IPS-18c (cell line): ENCODE measurements at regions not wholly inside any gene's neighbourhood (a gene's known extent, or its start where the extent isn't known, plus 50 kb on each side); places are given as distances from the start of the nearest gene placed in this dataset.

ENCODE experiments used
- H3K4me3 ChIP-seq: 2 replicates; pipeline ENCODE4 v1.7.0; 2013; ENCODE audit warnings: low read depth, mild to moderate bottlenecking, low read length, moderate library complexity; ENCODE audit not compliant: insufficient read depth
- H3K9me3 ChIP-seq: one replicate; pipeline ENCODE4 v1.6.1; 2013; ENCODE audit warnings: mild to moderate bottlenecking, low read length, moderate library complexity; ENCODE audit not compliant: control insufficient read depth, insufficient read depth

- no peaks in the 10 kb centered on the region for H3K9me3 ChIP-seq
- H3K4me3 ChIP-seq: no peak overlapping the region
Observed at GRCh38 chr3:137246491-137246890, 288.7 kb downstream of the IL20RB start.

- H3K4me3 ChIP-seq: no peak overlapping the region
Observed at GRCh38 chr3:137249311-137249940, 291.6 kb downstream of the IL20RB start.

GRCh38 chr3:137259089-137259488, 301.3 kb downstream of the IL20RB start:
- Histone ChIP-seq H3K4me3 (no peak overlapping the region), H3K9me3 (no peaks in the 10 kb centered on the region)

More at GRCh38 chr3:137249311-137249940, 291.6 kb downstream of the IL20RB start:
- no peaks in the 10 kb centered on the region for H3K9me3 ChIP-seq

- H3K4me3 ChIP-seq: no peak overlapping the region
Observed at GRCh38 chr3:137259701-137260100, 301.9 kb downstream of the IL20RB start.

GRCh38 chr3:137264071-137264820, 306.5 kb downstream of the IL20RB start:
- no peak overlapping the region for H3K4me3 ChIP-seq
- H3K9me3 ChIP-seq: no peaks in the 10 kb centered on the region

More at GRCh38 chr3:137259701-137260100, 301.9 kb downstream of the IL20RB start:
- no peaks in the 10 kb centered on the region for H3K9me3 ChIP-seq

GRCh38 chr3:137264843-137265330, 307.1 kb downstream of the IL20RB start:
- no peaks in the 10 kb centered on the region for H3K9me3 ChIP-seq

GRCh38 chr3:137282871-137283270, 325.1 kb downstream of the IL20RB start:
- no peaks in the 10 kb centered on the region for H3K9me3 ChIP-seq

More at GRCh38 chr3:137264843-137265330, 307.1 kb downstream of the IL20RB start:
- H3K4me3 ChIP-seq: no peak overlapping the region

GRCh38 chr3:137285924-137286323, 328.1 kb downstream of the IL20RB start:
- no peak overlapping the region for H3K4me3 ChIP-seq
- H3K9me3 ChIP-seq: no peaks in the 10 kb centered on the region

More at GRCh38 chr3:137282871-137283270, 325.1 kb downstream of the IL20RB start:
- H3K4me3 ChIP-seq: no peak overlapping the region

- Histone ChIP-seq H3K4me3 (no peak overlapping the region), H3K9me3 (no peaks in the 10 kb centered on the region)
Observed at GRCh38 chr3:137293086-137293485, 335.3 kb downstream of the IL20RB start.

GRCh38 chr3:137294139-137294538, 336.4 kb downstream of the IL20RB start:
- Histone ChIP-seq H3K4me3 (no peak overlapping the region), H3K9me3 (no peaks in the 10 kb centered on the region)

- Histone ChIP-seq H3K4me3 (no peak overlapping the region), H3K9me3 (no peaks in the 10 kb centered on the region)
Observed at GRCh38 chr3:137294839-137295238, 337.1 kb downstream of the IL20RB start.

- no peaks in the 10 kb centered on the region for H3K9me3 ChIP-seq
- no peak overlapping the region for H3K4me3 ChIP-seq
Observed at GRCh38 chr3:137295336-137295735, 337.6 kb downstream of the IL20RB start.

- Histone ChIP-seq H3K9me3 (no peaks in the 10 kb centered on the region), H3K4me3 (no peak overlapping the region)
Observed at GRCh38 chr3:137296116-137296515, 338.3 kb downstream of the IL20RB start.

- Histone ChIP-seq H3K9me3 (no peaks in the 10 kb centered on the region), H3K4me3 (no peak overlapping the region)
Observed at GRCh38 chr3:137297770-137298169, 340.0 kb downstream of the IL20RB start.

GRCh38 chr3:137300703-137301102, 342.9 kb downstream of the IL20RB start:
- Histone ChIP-seq H3K9me3 (no peaks in the 10 kb centered on the region), H3K4me3 (no peak overlapping the region)

GRCh38 chr3:137304313-137305056, 346.7 kb downstream of the IL20RB start:
- Histone ChIP-seq H3K9me3 (no peaks in the 10 kb centered on the region), H3K4me3 (no peak overlapping the region)

- Histone ChIP-seq H3K4me3 (no peak overlapping the region), H3K9me3 (no peaks in the 10 kb centered on the region)
Observed at GRCh38 chr3:137324114-137324513, 366.3 kb downstream of the IL20RB start.

GRCh38 chr3:137325170-137325569, 367.4 kb downstream of the IL20RB start:
- Histone ChIP-seq H3K9me3 (no peaks in the 10 kb centered on the region), H3K4me3 (no peak overlapping the region)
